Activated naive CD8-positive, alpha-beta T cell treated with anti-CD3 and anti-CD28 coated beads, Interleukin-2, amount 50 U/mL, for 24 hours (primary cell): ENCODE measurements at regions not wholly inside any gene's neighbourhood (a gene's known extent, or its start where the extent isn't known, plus 50 kb on each side); places are given as distances from the start of the nearest gene placed in this dataset.

Experiments
- ATAC-seq: fragments of 150-1000 bp; cut with Tn5 transposase; one replicate; pipeline ENCODE4 v1.10.0; 2021
- DNase-seq: peaks from one replicate; pipeline ENCODE4 v3.0.0; 2021
- H3K27ac Mint-ChIP-seq: one replicate; pipeline ENCODE4 v1.8.0; 2021; ENCODE audit warnings: mild to moderate bottlenecking, mixed read lengths
- H3K27me3 Mint-ChIP-seq: one replicate; pipeline ENCODE4 v1.8.0; 2021; ENCODE audit warnings: mixed read lengths
- H3K36me3 Mint-ChIP-seq: one replicate; pipeline ENCODE4 v1.8.0; 2021; ENCODE audit warnings: low read depth, mixed read lengths
- H3K4me1 Mint-ChIP-seq: one replicate; pipeline ENCODE4 v1.8.0; 2021; ENCODE audit warnings: mixed read lengths
- H3K4me3 Mint-ChIP-seq: one replicate; pipeline ENCODE4 v1.8.0; 2021; ENCODE audit warnings: mild to moderate bottlenecking, moderate library complexity, mixed read lengths
- H3K9me3 Mint-ChIP-seq: one replicate; pipeline ENCODE4 v1.8.0; 2021; ENCODE audit warnings: mixed read lengths

GRCh38 chr7:97466999-97467740 lies 264.7 kb upstream of the TAC1 start:
- no peak for ATAC-seq
- Mint-ChIP-seq H3K9me3 (peaks cover 12% of the 10 kb centered on the region), H3K27ac (no peak overlapping the region)

GRCh38 chr7:97468493-97468892 lies 263.4 kb upstream of the TAC1 start:
- ATAC-seq: no peak
- Mint-ChIP-seq H3K4me3 (no peak overlapping the region), H3K27me3 (peaks cover 12% of the 10 kb centered on the region), H3K9me3 (peaks cover 4% of the 10 kb centered on the region), H3K4me1 (no peaks in the 10 kb centered on the region), H3K27ac (no peak overlapping the region), H3K36me3 (no peaks in the 10 kb centered on the region)
- DNase-seq: no peak

More at GRCh38 chr7:97466999-97467740, 264.7 kb upstream of the TAC1 start:
- Mint-ChIP-seq H3K36me3 (no peaks in the 10 kb centered on the region), H3K27me3 (peaks cover 12% of the 10 kb centered on the region), H3K4me3 (no peak overlapping the region), H3K4me1 (no peaks in the 10 kb centered on the region)
- no peak for DNase-seq

GRCh38 chr7:97470726-97471125 lies 261.2 kb upstream of the TAC1 start:
- Mint-ChIP-seq H3K36me3 (no peaks in the 10 kb centered on the region), H3K4me1 (no peaks in the 10 kb centered on the region), H3K4me3 (no peak overlapping the region), H3K27me3 (peaks cover 8% of the 10 kb centered on the region), H3K9me3 (no peaks in the 10 kb centered on the region), H3K27ac (no peak overlapping the region)
- ATAC-seq (no peak), DNase-seq (no peak)

- ATAC-seq: no peak
- no peaks in the 10 kb centered on the region for H3K36me3 Mint-ChIP-seq
- no peak for DNase-seq
- H3K4me3 Mint-ChIP-seq: no peak overlapping the region
- H3K27ac Mint-ChIP-seq: no peak overlapping the region
- H3K27me3 Mint-ChIP-seq: peaks cover 6% of the 10 kb centered on the region
- no peaks in the 10 kb centered on the region for H3K4me1 Mint-ChIP-seq
- no peaks in the 10 kb centered on the region for H3K9me3 Mint-ChIP-seq
These were observed 260.4 kb upstream of the TAC1 start for GRCh38 chr7:97471491-97471890.

GRCh38 chr7:97479740-97480290 lies 252.1 kb upstream of the TAC1 start:
- H3K36me3 Mint-ChIP-seq: no peaks in the 10 kb centered on the region
- no peaks in the 10 kb centered on the region for H3K4me1 Mint-ChIP-seq
- no peak overlapping the region for H3K27ac Mint-ChIP-seq
- H3K9me3 Mint-ChIP-seq: no peaks in the 10 kb centered on the region
- DNase-seq (no peak), ATAC-seq (no peak)
- H3K4me3 Mint-ChIP-seq: no peak overlapping the region
- no peaks in the 10 kb centered on the region for H3K27me3 Mint-ChIP-seq

- Mint-ChIP-seq H3K4me1 (no peaks in the 10 kb centered on the region), H3K4me3 (no peak overlapping the region), H3K27ac (no peak overlapping the region), H3K36me3 (no peaks in the 10 kb centered on the region), H3K9me3 (no peaks in the 10 kb centered on the region), H3K27me3 (no peaks in the 10 kb centered on the region)
- ATAC-seq (no peak), DNase-seq (no peak)
These were observed 251.0 kb upstream of the TAC1 start for GRCh38 chr7:97480772-97481390.

DNA sequence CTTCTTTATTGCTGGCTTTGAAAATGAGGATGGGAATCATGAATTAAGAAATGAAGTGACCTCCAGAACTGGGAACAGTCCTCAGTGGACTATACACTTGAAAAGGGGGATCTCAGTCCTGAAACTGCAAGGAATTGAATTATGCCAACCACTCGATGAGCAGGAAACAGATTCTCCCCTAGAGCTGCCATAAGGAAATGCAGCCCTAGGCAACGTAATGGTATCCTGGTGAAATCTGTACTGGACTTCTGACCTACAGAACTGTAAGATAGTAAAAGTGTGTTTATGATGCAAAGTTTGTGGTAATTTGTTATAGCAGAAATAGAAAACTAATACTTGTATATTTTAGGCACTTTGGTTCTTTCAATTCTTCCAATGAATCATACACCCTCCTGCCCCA lies 236.4 kb upstream of the TAC1 start:
- H3K9me3 Mint-ChIP-seq: no peaks in the 10 kb centered on the region
- ATAC-seq: no peak
- no peaks in the 10 kb centered on the region for H3K36me3 Mint-ChIP-seq
- H3K4me3 Mint-ChIP-seq: no peak overlapping the region
- H3K27me3 Mint-ChIP-seq: peaks cover 3% of the 10 kb centered on the region
- DNase-seq: no peak
- no peak overlapping the region for H3K27ac Mint-ChIP-seq
- H3K4me1 Mint-ChIP-seq: no peaks in the 10 kb centered on the region

DNA sequence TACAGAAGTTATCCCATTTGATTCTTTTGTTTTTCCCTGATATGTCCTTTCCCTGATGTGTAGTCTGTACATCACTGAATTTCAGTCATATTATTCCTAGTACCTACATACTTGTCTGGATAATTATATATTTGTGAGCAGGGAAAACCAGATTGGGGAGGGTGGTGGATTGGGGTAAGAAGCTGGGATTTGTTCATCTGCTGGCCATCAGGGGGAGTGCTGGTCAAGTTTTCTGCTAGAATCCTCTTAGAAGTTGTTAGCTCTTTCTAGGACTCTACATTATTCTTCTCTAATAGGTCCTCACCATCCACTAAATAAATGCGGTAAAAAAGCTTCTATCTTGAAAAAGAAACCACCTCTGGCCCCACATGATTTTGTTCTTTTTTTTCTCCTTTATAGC lies 232.7 kb upstream of the TAC1 start:
- Mint-ChIP-seq H3K9me3 (no peaks in the 10 kb centered on the region), H3K4me1 (no peaks in the 10 kb centered on the region), H3K4me3 (no peak overlapping the region), H3K27me3 (peaks cover 3% of the 10 kb centered on the region), H3K27ac (no peak overlapping the region), H3K36me3 (no peaks in the 10 kb centered on the region)
- ATAC-seq (no peak), DNase-seq (peak; percentile 3)

GRCh38 chr7:97503367-97504094 lies 228.4 kb upstream of the TAC1 start:
- Mint-ChIP-seq H3K27me3 (peaks cover 3% of the 10 kb centered on the region), H3K27ac (no peak overlapping the region), H3K9me3 (no peaks in the 10 kb centered on the region), H3K4me3 (no peak overlapping the region), H3K36me3 (no peaks in the 10 kb centered on the region), H3K4me1 (no peaks in the 10 kb centered on the region)
- no peak for DNase-seq
- no peak for ATAC-seq

DNA sequence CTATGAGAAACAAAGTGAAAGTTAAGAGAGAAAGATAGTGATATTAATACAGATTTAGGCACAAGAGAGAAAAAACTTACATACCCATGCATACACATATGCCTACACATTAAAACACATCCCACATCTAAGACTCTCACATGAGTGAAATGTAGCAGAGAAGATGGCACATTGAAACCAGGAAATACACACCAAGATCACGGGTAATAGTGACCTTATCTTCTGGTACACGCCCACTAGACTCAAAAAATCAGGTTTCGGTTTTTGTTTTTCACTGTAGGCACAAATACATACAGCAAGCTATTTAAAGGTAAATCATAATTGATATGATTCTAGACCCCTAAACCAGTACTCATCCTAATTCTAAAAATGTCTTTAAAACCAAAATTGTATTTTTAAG lies 225.2 kb upstream of the TAC1 start:
- Mint-ChIP-seq H3K9me3 (no peaks in the 10 kb centered on the region), H3K27me3 (peaks cover 3% of the 10 kb centered on the region), H3K27ac (no peak overlapping the region), H3K36me3 (no peaks in the 10 kb centered on the region), H3K4me1 (no peaks in the 10 kb centered on the region), H3K4me3 (no peak overlapping the region)
- ATAC-seq (no peak), DNase-seq (no peak)

DNA sequence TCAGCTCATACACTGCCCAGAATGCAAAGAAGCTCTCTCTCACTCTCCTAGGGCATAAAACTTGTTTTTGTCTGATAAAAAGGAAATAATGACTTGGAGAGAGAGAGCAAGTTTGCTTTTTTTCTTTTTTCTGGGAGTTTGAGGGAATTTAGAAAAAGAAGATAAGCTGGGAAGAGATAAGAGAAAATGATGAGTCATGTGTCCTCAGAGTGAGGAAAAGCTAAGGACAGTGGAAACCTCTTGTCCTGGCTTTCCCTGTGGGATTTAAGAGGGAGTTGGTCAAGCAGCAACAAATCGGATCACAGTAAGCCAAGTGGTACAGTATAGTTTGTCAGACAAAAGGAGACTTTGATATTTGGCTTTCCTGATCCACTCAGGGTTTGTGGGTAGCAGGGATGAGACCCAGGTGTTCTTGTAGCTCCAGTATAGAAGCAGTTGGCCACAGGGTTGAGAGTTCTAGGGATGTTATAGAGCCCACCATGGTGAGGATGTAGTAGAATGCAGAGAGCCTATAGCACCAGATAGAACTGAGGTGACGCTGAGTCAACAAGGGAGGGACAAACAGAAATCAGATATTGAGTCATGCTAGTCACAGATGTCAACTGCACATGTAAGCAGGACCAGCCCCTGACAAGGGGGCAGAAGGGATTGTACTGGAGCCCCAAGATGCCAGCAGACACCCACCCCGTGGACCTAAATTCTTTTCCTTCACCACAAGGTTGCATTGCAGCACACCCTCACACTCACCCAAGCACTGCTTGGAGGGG lies 219.3 kb upstream of the TAC1 start:
- Mint-ChIP-seq H3K27me3 (peaks cover 4% of the 10 kb centered on the region), H3K4me3 (no peak overlapping the region), H3K4me1 (no peaks in the 10 kb centered on the region), H3K27ac (no peak overlapping the region), H3K36me3 (no peaks in the 10 kb centered on the region), H3K9me3 (no peaks in the 10 kb centered on the region)
- ATAC-seq (peak; percentile 10), DNase-seq (no peak)

DNA sequence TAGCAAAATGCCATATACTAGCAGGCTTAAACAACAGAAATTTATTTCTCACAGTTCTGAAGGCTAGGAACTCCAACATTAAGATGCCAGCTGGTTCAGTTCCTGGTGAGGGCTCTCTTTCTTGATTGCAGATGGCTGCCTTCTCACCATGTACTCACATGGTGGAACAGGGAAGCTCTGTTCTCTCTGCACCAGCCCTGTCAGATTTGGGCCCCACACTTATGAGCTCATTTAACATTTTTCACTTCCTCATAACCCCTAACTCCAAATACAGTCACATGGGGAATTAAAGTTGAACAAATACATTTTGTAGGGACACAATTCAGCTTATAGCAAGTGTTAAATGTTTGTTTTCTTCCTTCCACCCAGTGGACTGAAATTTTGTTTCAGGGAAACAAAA lies 218.6 kb upstream of the TAC1 start:
- Mint-ChIP-seq H3K4me3 (no peak overlapping the region), H3K27me3 (peaks cover 4% of the 10 kb centered on the region), H3K27ac (no peak overlapping the region), H3K4me1 (no peaks in the 10 kb centered on the region), H3K36me3 (no peaks in the 10 kb centered on the region), H3K9me3 (no peaks in the 10 kb centered on the region)
- no peak for DNase-seq
- no peak for ATAC-seq

DNA sequence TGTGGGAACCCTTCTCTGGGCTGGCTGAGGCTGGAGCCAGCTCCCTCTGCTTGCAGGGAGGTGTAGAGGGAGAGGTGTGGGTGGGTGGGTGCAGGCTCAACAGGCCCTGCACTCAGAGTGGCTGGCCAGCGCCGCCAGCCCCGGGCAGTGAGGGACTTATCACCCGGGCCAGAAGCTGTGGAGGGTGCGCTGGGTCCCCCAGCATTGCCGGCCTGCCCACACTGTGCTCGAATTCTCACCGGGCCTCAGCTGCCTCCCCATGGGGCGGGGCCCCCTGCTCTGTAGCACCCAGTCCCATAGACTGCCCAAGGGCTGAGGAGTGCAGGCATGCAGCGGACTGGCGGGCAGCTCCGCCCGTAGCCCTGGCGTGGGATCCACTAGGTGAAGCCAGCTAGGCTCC lies 190.7 kb upstream of the TAC1 start:
- no peak for DNase-seq
- Mint-ChIP-seq H3K27me3 (no peaks in the 10 kb centered on the region), H3K9me3 (no peaks in the 10 kb centered on the region)

DNA sequence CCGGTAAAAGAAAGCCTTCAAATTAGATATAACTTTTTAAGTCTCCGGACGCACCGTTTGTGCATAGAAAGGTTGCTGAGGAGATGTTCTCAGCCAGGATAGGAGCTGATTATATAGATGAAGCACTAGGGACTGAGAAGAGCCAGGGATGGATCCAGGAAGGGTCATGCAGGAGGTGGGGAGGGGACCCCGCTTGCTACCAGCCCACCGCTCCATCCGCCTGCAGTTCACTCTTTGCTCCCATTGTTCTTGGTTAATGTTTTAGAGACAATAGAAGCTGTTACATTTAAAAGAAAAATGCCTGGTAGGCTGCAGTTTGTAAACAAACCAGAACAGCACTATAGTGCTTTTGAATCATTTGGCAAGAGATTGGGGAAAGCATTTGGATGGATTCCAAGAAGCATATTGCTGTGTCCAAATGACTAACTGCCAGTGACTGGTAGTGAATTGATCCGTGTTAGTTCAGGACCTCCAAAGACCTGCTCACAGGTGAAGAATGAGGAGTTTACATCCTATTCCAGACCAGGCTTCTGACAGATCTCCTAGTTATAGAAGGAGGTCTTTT lies 175.9 kb upstream of the TAC1 start:
- DNase-seq: no peak
- Mint-ChIP-seq H3K4me3 (no peak overlapping the region), H3K27me3 (no peaks in the 10 kb centered on the region), H3K9me3 (peaks cover 14% of the 10 kb centered on the region), H3K27ac (no peak overlapping the region), H3K4me1 (no peaks in the 10 kb centered on the region), H3K36me3 (no peaks in the 10 kb centered on the region)
- ATAC-seq: no peak

More for the DNA sequence above, 190.7 kb upstream of the TAC1 start:
- no peak overlapping the region for H3K27ac Mint-ChIP-seq
- H3K4me3 Mint-ChIP-seq: no peak overlapping the region
- H3K4me1 Mint-ChIP-seq: no peaks in the 10 kb centered on the region
- no peak for ATAC-seq
- no peaks in the 10 kb centered on the region for H3K36me3 Mint-ChIP-seq
